ENCODE measurements at regions not wholly inside any gene's neighbourhood (a gene's known extent, or its start where the extent isn't known, plus 50 kb on each side); places are given as distances from the start of the nearest gene placed in this dataset.
A peak's percentile ranks its signal among the peaks of the same experiment; 100 is the strongest.

- Histone ChIP-seq H3K4me1 (ENCODE audit: low read length) (no peaks in the 10 kb centered on the region), H3K9ac (ENCODE audit: low read length) (no peak overlapping the region), H3K9me3 (replicated peaks; ENCODE audit: insufficient read depth, low read length) (no peaks in the 10 kb centered on the region), H3F3A (ENCODE audit: insufficient read depth, low read length) (no peaks in the 10 kb centered on the region), H3K27ac (ENCODE audit: low read length) (no peak overlapping the region), H2AFZ (ENCODE audit: low read length) (no peak overlapping the region), H3K79me2 (ENCODE audit: low read length) (no peaks in the 10 kb centered on the region), H3K36me3 (replicated peaks; ENCODE audit: insufficient read depth, low read length) (no peaks in the 10 kb centered on the region), H3K9me2 (replicated peaks; ENCODE audit: insufficient read depth, low read length) (no peaks in the 10 kb centered on the region), H4K20me1 (ENCODE audit: insufficient read depth, low read length) (no peaks in the 10 kb centered on the region), H3K27me3 (replicated peaks; ENCODE audit: insufficient read depth, low read length) (no peaks in the 10 kb centered on the region), H3K4me2 (ENCODE audit: low read depth, low read length) (no peak overlapping the region), H3K4me3 (ENCODE audit: low read length) (no peak overlapping the region)
- peak; percentile 32 for DNase-seq
- no peak for TF ChIP-seq EZH2 (optimal IDR thresholded peaks at IDR 0.05; ENCODE audit: low read depth, low read length)
- TF ChIP-seq EZH2phosphoT487 (IDR thresholded peaks at IDR 0.05; ENCODE audit: low read length): no peak
- no peak for TF ChIP-seq CTCF (IDR thresholded peaks at IDR 0.05; ENCODE audit: low read length)
Observed at GRCh38 chrX:127317159-127317558, 497.6 kb downstream of the PRR32 start.

DNA sequence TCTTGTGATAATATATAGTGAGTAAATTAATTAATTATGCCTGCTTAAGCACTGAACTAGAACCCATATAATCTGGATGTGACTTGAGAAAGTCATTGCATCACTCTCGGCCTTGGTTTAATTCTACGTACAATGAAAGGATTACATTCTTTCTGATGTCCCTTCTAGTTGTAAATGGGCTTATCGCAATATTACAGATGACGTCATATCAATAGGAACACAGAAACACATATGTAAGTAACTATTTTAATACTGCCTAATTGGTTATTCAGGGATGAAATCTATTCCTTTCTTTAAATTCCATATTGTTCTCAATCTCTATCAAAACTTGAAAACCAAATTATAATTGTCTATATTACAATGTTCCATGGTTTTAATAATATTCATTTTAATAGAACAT is 504.6 kb downstream of the PRR32 start:
- TF ChIP-seq CTCF (IDR thresholded peaks at IDR 0.05; ENCODE audit: low read length) (no peak), EZH2 (optimal IDR thresholded peaks at IDR 0.05; ENCODE audit: low read depth, low read length) (no peak), EZH2phosphoT487 (IDR thresholded peaks at IDR 0.05; ENCODE audit: low read length) (no peak)
- Histone ChIP-seq H2AFZ (ENCODE audit: low read length) (no peak overlapping the region), H3K9me2 (replicated peaks; ENCODE audit: insufficient read depth, low read length) (no peaks in the 10 kb centered on the region), H3K27me3 (replicated peaks; ENCODE audit: insufficient read depth, low read length) (no peaks in the 10 kb centered on the region), H4K20me1 (ENCODE audit: insufficient read depth, low read length) (no peaks in the 10 kb centered on the region), H3K27ac (ENCODE audit: low read length) (no peak overlapping the region), H3K79me2 (ENCODE audit: low read length) (no peaks in the 10 kb centered on the region), H3K4me2 (ENCODE audit: low read depth, low read length) (no peak overlapping the region), H3K4me1 (ENCODE audit: low read length) (no peaks in the 10 kb centered on the region), H3K4me3 (ENCODE audit: low read length) (no peak overlapping the region), H3K9ac (ENCODE audit: low read length) (no peak overlapping the region), H3F3A (ENCODE audit: insufficient read depth, low read length) (no peaks in the 10 kb centered on the region), H3K9me3 (replicated peaks; ENCODE audit: insufficient read depth, low read length) (no peaks in the 10 kb centered on the region), H3K36me3 (replicated peaks; ENCODE audit: insufficient read depth, low read length) (no peaks in the 10 kb centered on the region)
- no peak for DNase-seq
